Lower leg skin (tissue), 4 donors: ENCODE measurements at regions not wholly inside any gene's neighbourhood (a gene's known extent, or its start where the extent isn't known, plus 50 kb on each side); places are given as distances from the start of the nearest gene placed in this dataset.

ENCODE experiments used
- DNase-seq, 2 donors: peaks; one replicate each; pipeline ENCODE4 v3.0.0-alpha.2; 2019; ENCODE audit warnings: low spot score in 2 of 2
- H3K4me3 ChIP-seq: fragments of 200-600 bp; sonication (generic); 2 replicates; pipeline ENCODE4 v1.5.1; 2017; ENCODE audit warnings: mild to moderate bottlenecking, low read depth; ENCODE audit not compliant: poor library complexity, severe bottlenecking
- POLR2A ChIP-seq, 2 donors: fragments of 450-650 bp; IDR thresholded peaks; one replicate each; pipeline ENCODE4 v1.6.1; 2016 to 2017; ENCODE audit warnings: antibody characterized with exemption in 2 of 2, mild to moderate bottlenecking in 1 of 2, moderate library complexity in 1 of 2
- WGBS, 2 donors: methylation state at CpG; one replicate each; pipeline ENCODE4 v1.1.5; 2018; 5-methylcytosine and 5-hydroxymethylcytosine counted together
- intact Hi-C: fragments of 100-400 bp; cut with DNase I; formaldehyde crosslinking; loops from one replicate; pipeline ENCODE4 v1.15.0; 2023; ENCODE audit warnings: low total_unique reads
- TF ChIP-seq, protein P1 (sequence below), 3 donors: fragments of 450-650 bp; IDR thresholded peaks; one replicate each; pipeline ENCODE4 v1.5.1; 2016; ENCODE audit warnings: antibody characterized with exemption in 3 of 3, mild to moderate bottlenecking in 3 of 3, moderate library complexity in 2 of 3

DNA sequence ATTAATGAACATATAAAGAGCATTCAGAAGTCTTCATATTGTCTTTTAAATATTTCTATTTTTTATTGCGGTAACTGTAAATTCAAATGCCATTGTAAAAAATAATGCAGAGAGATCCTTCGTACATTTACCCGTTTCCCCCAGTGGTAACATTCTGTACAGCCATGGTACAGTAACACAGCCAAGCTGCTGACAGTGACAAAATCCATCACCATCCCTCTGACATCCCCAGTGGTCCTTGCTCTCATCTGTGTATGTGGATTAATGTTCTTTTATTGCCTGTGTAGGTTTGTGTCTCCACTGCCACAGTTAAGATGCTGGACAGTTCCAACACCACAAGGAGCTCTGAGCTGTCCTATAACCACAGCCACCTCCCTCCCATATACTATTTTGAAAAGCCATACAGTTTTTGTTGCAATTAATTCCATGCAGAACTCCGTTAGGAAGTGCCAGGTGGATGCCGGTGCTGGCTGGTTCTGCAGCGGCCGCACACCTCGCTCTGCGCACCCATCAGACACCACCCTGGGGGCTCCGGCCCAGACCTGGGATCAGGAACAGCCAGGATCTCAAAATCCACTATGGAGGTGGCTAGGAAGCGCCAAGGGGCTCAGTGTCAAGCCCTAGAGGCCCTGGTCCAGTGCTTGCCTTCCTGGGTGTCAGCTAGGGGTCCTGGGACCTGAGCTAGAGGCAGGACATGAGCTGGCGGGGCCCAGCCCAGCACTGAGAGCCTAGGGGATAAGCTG, 93.1 kb upstream of the PMEPA1 start:
- intact Hi-C loops, result no loop called here
- WGBS, 2 donors, result 87 to 95% methylated on average over 11 to 12 of the region's 12 CpGs

DNA sequence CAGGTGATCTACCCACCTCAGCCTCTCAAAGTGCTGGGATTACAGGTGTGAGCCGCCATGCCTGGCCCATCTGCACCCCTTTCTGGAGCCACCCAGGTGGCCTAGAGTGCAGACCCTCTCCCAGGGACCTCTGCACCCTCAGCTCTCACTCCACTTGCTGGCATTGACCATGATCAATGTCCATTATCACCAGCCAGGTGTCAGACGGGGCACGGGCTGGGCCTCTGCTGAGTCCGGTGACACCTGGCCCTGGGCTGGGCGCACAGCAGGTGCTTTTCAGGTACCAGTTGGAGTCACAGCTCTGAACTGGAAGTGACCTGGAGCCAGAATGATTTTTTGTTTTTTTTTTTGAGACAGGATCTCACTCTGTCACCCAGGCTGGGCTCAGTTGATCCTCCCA, 91.8 kb upstream of the PMEPA1 start:
- TF ChIP-seq, protein P1, sequence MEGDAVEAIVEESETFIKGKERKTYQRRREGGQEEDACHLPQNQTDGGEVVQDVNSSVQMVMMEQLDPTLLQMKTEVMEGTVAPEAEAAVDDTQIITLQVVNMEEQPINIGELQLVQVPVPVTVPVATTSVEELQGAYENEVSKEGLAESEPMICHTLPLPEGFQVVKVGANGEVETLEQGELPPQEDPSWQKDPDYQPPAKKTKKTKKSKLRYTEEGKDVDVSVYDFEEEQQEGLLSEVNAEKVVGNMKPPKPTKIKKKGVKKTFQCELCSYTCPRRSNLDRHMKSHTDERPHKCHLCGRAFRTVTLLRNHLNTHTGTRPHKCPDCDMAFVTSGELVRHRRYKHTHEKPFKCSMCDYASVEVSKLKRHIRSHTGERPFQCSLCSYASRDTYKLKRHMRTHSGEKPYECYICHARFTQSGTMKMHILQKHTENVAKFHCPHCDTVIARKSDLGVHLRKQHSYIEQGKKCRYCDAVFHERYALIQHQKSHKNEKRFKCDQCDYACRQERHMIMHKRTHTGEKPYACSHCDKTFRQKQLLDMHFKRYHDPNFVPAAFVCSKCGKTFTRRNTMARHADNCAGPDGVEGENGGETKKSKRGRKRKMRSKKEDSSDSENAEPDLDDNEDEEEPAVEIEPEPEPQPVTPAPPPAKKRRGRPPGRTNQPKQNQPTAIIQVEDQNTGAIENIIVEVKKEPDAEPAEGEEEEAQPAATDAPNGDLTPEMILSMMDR (IDR thresholded peaks at IDR 0.05), result no peak
- TF ChIP-seq POLR2A (IDR thresholded peaks at IDR 0.05), result no peak
- no peak for DNase-seq
- WGBS, 2 donors, result 78 to 95% methylated on average over 5 of the region's 5 CpGs
- no peak overlapping the region for H3K4me3 ChIP-seq
- intact Hi-C loops, result no loop called here

More for the DNA sequence above, 93.1 kb upstream of the PMEPA1 start:
- H3K4me3 ChIP-seq, result no peak overlapping the region
- DNase-seq, result no peak
- TF ChIP-seq, protein P1 (IDR thresholded peaks at IDR 0.05), result no peak
- TF ChIP-seq POLR2A (IDR thresholded peaks at IDR 0.05), result no peak

- intact Hi-C loops, result no loop called here
- WGBS, 2 donors, result 88% methylated on average over 17 of the region's 17 CpGs
- TF ChIP-seq, protein P1 (IDR thresholded peaks at IDR 0.05), result no peak
- no peak for TF ChIP-seq POLR2A (IDR thresholded peaks at IDR 0.05)
- no peak overlapping the region for H3K4me3 ChIP-seq
- DNase-seq, result no peak
Observed at GRCh38 chr20:57800791-57801430, 91.1 kb upstream of the PMEPA1 start.

GRCh38 chr20:57797401-57797800, 87.6 kb upstream of the PMEPA1 start:
- no peak for TF ChIP-seq POLR2A (IDR thresholded peaks at IDR 0.05)
- TF ChIP-seq, protein P1 (IDR thresholded peaks at IDR 0.05), result no peak
- no peak for DNase-seq
- 96 to 97% methylated on average over 1 of the region's 1 CpG for WGBS, 2 donors
- intact Hi-C loops, result no loop called here
- no peak overlapping the region for H3K4me3 ChIP-seq

- TF ChIP-seq, protein P1 (IDR thresholded peaks at IDR 0.05), result no peak
- intact Hi-C loops, result no loop called here
- no peak for DNase-seq
- 84 to 94% methylated on average over 8 of the region's 8 CpGs for WGBS, 2 donors
- H3K4me3 ChIP-seq, result no peak overlapping the region
Observed at GRCh38 chr20:57795977-57796560, 86.3 kb upstream of the PMEPA1 start.
